GM23338 (cell line): ENCODE measurements at regions not wholly inside any gene's neighbourhood (a gene's known extent, or its start where the extent isn't known, plus 50 kb on each side); places are given as distances from the start of the nearest gene placed in this dataset.
"Not testable (repeated sequence)": the region's sequence is repeated elsewhere in the genome, so short reads cannot be mapped to it uniquely, and the experiment has no call there.

Experiments used
- CREB1 ChIP-seq: fragments of 250-450 bp; sonication (Bioruptor Pico); IDR thresholded peaks from 2 replicates; pipeline ENCODE4 v1.5.0; 2020; ENCODE audit warnings: low read depth, mild to moderate bottlenecking, moderate library complexity
- EZH2 ChIP-seq: fragments of 200-600 bp; sonication (generic); IDR thresholded peaks from one replicate; pipeline ENCODE4 v1.8.0; 2017; ENCODE audit warnings: antibody characterized with exemption, mild to moderate bottlenecking, low read depth; ENCODE audit not compliant: unreplicated experiment
- EZH2phosphoT487 ChIP-seq: fragments of 200-600 bp; sonication (generic); IDR thresholded peaks from one replicate; pipeline ENCODE4 v1.8.1; 2018; ENCODE audit warnings: antibody characterized with exemption; ENCODE audit not compliant: unreplicated experiment
- POLR2AphosphoS5 ChIP-seq: IDR thresholded peaks from 2 replicates; pipeline ENCODE4 v1.6.1; 2016; ENCODE audit warnings: antibody characterized with exemption, low read depth
- STAT1 ChIP-seq: IDR thresholded peaks from one replicate; pipeline ENCODE4 v1.6.1; 2016; ENCODE audit warnings: antibody characterized with exemption; ENCODE audit not compliant: unreplicated experiment
- TF ChIP-seq, protein P1 (sequence below), 2 experiments: fragments of 200-600 bp in 1 of 2; sonication (generic) in 1 of 2; conservative IDR thresholded peaks; 2 replicates each; pipeline versions ENCODE4 v1.5.1 to v1.6.1; 2016 to 2017; ENCODE audit warnings: antibody characterized with exemption in 2 of 2, low read depth in 2 of 2, mild to moderate bottlenecking in 2 of 2, moderate library complexity in 1 of 2
- TF ChIP-seq, protein P2 (sequence below): IDR thresholded peaks from one replicate; pipeline ENCODE4 v1.6.1; 2018; ENCODE audit warnings: antibody characterized with exemption; ENCODE audit not compliant: unreplicated experiment

DNA sequence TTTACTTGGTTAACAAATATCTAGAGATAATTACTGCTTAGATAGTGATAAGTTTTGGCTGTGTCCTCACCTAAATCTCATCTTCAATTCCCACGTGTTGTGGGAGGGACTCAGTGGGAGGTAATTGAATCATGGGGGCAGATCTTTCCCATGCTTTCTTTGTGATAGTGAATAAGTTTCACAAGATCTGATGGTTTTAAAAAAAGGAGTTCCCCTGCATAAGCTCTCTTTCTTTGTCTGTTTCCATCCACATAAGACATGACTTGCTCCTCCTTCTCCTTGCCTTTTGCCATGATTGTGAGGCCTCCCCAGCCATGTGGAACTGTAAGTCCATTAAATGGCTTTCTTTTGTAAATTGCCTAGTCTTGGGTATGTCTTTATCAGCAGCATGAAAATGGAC, 266.0 kb upstream of the ANKRD50 start:
- not testable (repeated sequence) for TF ChIP-seq CREB1 (CRISPR knock-in tag); POLR2AphosphoS5; EZH2phosphoT487; STAT1; EZH2
- TF ChIP-seq, protein P1, sequence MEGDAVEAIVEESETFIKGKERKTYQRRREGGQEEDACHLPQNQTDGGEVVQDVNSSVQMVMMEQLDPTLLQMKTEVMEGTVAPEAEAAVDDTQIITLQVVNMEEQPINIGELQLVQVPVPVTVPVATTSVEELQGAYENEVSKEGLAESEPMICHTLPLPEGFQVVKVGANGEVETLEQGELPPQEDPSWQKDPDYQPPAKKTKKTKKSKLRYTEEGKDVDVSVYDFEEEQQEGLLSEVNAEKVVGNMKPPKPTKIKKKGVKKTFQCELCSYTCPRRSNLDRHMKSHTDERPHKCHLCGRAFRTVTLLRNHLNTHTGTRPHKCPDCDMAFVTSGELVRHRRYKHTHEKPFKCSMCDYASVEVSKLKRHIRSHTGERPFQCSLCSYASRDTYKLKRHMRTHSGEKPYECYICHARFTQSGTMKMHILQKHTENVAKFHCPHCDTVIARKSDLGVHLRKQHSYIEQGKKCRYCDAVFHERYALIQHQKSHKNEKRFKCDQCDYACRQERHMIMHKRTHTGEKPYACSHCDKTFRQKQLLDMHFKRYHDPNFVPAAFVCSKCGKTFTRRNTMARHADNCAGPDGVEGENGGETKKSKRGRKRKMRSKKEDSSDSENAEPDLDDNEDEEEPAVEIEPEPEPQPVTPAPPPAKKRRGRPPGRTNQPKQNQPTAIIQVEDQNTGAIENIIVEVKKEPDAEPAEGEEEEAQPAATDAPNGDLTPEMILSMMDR (conservative IDR thresholded peaks at IDR 0.05; ENCODE audit: low read depth in 2 of 2), result not testable (repeated sequence)
- TF ChIP-seq, protein P2, sequence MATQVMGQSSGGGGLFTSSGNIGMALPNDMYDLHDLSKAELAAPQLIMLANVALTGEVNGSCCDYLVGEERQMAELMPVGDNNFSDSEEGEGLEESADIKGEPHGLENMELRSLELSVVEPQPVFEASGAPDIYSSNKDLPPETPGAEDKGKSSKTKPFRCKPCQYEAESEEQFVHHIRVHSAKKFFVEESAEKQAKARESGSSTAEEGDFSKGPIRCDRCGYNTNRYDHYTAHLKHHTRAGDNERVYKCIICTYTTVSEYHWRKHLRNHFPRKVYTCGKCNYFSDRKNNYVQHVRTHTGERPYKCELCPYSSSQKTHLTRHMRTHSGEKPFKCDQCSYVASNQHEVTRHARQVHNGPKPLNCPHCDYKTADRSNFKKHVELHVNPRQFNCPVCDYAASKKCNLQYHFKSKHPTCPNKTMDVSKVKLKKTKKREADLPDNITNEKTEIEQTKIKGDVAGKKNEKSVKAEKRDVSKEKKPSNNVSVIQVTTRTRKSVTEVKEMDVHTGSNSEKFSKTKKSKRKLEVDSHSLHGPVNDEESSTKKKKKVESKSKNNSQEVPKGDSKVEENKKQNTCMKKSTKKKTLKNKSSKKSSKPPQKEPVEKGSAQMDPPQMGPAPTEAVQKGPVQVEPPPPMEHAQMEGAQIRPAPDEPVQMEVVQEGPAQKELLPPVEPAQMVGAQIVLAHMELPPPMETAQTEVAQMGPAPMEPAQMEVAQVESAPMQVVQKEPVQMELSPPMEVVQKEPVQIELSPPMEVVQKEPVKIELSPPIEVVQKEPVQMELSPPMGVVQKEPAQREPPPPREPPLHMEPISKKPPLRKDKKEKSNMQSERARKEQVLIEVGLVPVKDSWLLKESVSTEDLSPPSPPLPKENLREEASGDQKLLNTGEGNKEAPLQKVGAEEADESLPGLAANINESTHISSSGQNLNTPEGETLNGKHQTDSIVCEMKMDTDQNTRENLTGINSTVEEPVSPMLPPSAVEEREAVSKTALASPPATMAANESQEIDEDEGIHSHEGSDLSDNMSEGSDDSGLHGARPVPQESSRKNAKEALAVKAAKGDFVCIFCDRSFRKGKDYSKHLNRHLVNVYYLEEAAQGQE, result not testable (repeated sequence)
